ENCODE measurements at regions not wholly inside any gene's neighbourhood (a gene's known extent, or its start where the extent isn't known, plus 50 kb on each side); places are given as distances from the start of the nearest gene placed in this dataset.

DNA sequence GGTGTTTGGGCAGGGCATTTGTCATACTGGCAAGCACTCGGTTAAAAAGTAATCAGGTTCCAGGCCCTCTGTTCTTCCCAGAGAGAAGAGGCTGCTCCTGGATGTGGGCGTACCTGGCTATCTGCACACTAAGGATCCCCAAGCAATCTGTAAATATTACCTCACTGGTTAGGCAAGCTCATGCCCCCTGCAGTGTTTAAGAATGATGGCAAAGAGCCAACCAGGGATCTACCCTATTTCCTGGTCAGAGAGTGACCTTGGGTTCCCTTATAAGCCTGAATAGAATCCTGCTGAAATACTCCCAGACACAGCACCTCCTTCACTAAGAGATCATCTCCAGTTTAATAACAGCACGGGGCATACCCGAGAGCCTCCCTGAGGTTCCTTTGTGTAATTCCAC, 181.2 kb downstream of the PIK3R1 start:
- intact Hi-C loops (cut with micrococcal nuclease; ENCODE audit: unreplicated experiment): loop anchor here (1.0 to 2.0 kb wide), 2 partner anchors 62 to 108 kb away; no protein-coding TSS in a partner anchor
- BruUV-seq (replicated peaks): no TSS peak
- POLR2A ChIA-PET: no interaction called here
- in situ Hi-C loops (cut with HindIII; ENCODE audit: extremely low pct_ligation_motif_present, low pct_unique_long_range_greater_than_20kb): no loop called here
- Histone ChIP-seq H3K27me3 (ENCODE audit: control insufficient read depth in 1 of 2, insufficient read depth in 2 of 2, low read length in 2 of 2) (no peaks in the 10 kb centered on the region), H4K20me1 (ENCODE audit: insufficient read depth, low read length) (no peaks in the 10 kb centered on the region), H3K9ac (ENCODE audit: insufficient read depth, low read depth, low read length) (peak overlapping the region; percentile 28; the same call in 1 of the 2 replicates), H3K4me3 (replicated peaks in 1 of 3; ENCODE audit: insufficient read depth in 1 of 3, low read depth in 2 of 3, low read length in 3 of 3) (peak overlapping the region; percentile 9 to 34 (median 13); a peak in 3 of 6 replicates), H3K79me2 (ENCODE audit: insufficient read depth, low read length) (no peaks in the 10 kb centered on the region), H2AFZ (ENCODE audit: low read length) (no peak overlapping the region), H3K27ac (ENCODE audit: extremely low read length, insufficient read depth, low read length) (peak overlapping the region; percentile 58), H3K4me2 (ENCODE audit: low read depth, low read length) (peak overlapping the region; percentile 67), H3K36me3 (replicated peaks in 1 of 2; ENCODE audit: control insufficient read depth in 1 of 2, insufficient read depth in 2 of 2, low read length in 2 of 2) (no peaks in the 10 kb centered on the region), H3K9me3 (ENCODE audit: low read length) (peaks cover 8% of the 10 kb centered on the region), H3K4me1 (ENCODE audit: insufficient read depth, low read length) (peaks cover 39% of the 10 kb centered on the region)
- CTCF ChIA-PET (ENCODE audit: low intra/inter-chr PET ratio, low total read pairs): no interaction called here
- peak; percentile 93 for DNase-seq (ENCODE audit: low spot score)
- WGBS (ENCODE audit: low lambda C conversion rate): 3% methylated on average over 4 of the region's 4 CpGs
- FAIRE-seq: peak; percentile 92
- peak; percentile 91 for ATAC-seq
- TF ChIP-seq TARDBP (CRISPR knock-in tag; IDR thresholded peaks at IDR 0.05): peak; percentile 49; the same call in 1 of the 2 replicates
- TF ChIP-seq, protein P1, sequence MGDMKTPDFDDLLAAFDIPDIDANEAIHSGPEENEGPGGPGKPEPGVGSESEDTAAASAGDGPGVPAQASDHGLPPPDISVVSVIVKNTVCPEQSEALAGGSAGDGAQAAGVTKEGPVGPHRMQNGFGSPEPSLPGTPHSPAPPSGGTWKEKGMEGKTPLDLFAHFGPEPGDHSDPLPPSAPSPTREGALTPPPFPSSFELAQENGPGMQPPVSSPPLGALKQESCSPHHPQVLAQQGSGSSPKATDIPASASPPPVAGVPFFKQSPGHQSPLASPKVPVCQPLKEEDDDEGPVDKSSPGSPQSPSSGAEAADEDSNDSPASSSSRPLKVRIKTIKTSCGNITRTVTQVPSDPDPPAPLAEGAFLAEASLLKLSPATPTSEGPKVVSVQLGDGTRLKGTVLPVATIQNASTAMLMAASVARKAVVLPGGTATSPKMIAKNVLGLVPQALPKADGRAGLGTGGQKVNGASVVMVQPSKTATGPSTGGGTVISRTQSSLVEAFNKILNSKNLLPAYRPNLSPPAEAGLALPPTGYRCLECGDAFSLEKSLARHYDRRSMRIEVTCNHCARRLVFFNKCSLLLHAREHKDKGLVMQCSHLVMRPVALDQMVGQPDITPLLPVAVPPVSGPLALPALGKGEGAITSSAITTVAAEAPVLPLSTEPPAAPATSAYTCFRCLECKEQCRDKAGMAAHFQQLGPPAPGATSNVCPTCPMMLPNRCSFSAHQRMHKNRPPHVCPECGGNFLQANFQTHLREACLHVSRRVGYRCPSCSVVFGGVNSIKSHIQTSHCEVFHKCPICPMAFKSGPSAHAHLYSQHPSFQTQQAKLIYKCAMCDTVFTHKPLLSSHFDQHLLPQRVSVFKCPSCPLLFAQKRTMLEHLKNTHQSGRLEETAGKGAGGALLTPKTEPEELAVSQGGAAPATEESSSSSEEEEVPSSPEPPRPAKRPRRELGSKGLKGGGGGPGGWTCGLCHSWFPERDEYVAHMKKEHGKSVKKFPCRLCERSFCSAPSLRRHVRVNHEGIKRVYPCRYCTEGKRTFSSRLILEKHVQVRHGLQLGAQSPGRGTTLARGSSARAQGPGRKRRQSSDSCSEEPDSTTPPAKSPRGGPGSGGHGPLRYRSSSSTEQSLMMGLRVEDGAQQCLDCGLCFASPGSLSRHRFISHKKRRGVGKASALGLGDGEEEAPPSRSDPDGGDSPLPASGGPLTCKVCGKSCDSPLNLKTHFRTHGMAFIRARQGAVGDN (CRISPR knock-in tag; IDR thresholded peaks at IDR 0.05): no peak
- TF ChIP-seq ZNF652 (CRISPR knock-in tag; IDR thresholded peaks at IDR 0.05; ENCODE audit: borderline replicate concordance, low read depth): peak; percentile 45; the same call in 1 of the 2 replicates
- TF ChIP-seq TBX2 (CRISPR knock-in tag; IDR thresholded peaks at IDR 0.05; ENCODE audit: borderline replicate concordance): no peak
- TF ChIP-seq, protein P2, sequence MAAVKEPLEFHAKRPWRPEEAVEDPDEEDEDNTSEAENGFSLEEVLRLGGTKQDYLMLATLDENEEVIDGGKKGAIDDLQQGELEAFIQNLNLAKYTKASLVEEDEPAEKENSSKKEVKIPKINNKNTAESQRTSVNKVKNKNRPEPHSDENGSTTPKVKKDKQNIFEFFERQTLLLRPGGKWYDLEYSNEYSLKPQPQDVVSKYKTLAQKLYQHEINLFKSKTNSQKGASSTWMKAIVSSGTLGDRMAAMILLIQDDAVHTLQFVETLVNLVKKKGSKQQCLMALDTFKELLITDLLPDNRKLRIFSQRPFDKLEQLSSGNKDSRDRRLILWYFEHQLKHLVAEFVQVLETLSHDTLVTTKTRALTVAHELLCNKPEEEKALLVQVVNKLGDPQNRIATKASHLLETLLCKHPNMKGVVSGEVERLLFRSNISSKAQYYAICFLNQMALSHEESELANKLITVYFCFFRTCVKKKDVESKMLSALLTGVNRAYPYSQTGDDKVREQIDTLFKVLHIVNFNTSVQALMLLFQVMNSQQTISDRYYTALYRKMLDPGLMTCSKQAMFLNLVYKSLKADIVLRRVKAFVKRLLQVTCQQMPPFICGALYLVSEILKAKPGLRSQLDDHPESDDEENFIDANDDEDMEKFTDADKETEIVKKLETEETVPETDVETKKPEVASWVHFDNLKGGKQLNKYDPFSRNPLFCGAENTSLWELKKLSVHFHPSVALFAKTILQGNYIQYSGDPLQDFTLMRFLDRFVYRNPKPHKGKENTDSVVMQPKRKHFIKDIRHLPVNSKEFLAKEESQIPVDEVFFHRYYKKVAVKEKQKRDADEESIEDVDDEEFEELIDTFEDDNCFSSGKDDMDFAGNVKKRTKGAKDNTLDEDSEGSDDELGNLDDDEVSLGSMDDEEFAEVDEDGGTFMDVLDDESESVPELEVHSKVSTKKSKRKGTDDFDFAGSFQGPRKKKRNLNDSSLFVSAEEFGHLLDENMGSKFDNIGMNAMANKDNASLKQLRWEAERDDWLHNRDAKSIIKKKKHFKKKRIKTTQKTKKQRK (IDR thresholded peaks at IDR 0.05; ENCODE audit: low read length): no peak
- no peak for TF ChIP-seq ZBTB7B (CRISPR knock-in tag; IDR thresholded peaks at IDR 0.05)
- TF ChIP-seq ZNF205 (CRISPR knock-in tag; IDR thresholded peaks at IDR 0.05): no peak
- peak; percentile 47 for TF ChIP-seq ZEB1 (IDR thresholded peaks at IDR 0.05; ENCODE audit: insufficient replicate concordance, low read depth)
- TF ChIP-seq ZNF317 (CRISPR knock-in tag; IDR thresholded peaks at IDR 0.05): 0 out of 2 replicates have a peak, but pooled peaks have one; percentile 26
- TF ChIP-seq ZNF143 (CRISPR knock-in tag; IDR thresholded peaks at IDR 0.05): no peak
- TF ChIP-seq CBX5 (CRISPR knock-in tag; IDR thresholded peaks at IDR 0.05; ENCODE audit: borderline replicate concordance): peak; percentile 33; the same call in 1 of the 2 replicates
- TF ChIP-seq, protein P3, sequence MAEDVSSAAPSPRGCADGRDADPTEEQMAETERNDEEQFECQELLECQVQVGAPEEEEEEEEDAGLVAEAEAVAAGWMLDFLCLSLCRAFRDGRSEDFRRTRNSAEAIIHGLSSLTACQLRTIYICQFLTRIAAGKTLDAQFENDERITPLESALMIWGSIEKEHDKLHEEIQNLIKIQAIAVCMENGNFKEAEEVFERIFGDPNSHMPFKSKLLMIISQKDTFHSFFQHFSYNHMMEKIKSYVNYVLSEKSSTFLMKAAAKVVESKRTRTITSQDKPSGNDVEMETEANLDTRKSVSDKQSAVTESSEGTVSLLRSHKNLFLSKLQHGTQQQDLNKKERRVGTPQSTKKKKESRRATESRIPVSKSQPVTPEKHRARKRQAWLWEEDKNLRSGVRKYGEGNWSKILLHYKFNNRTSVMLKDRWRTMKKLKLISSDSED (CRISPR knock-in tag; IDR thresholded peaks at IDR 0.05): no peak
- TF ChIP-seq ZNF792 (CRISPR knock-in tag; IDR thresholded peaks at IDR 0.05): peak; percentile 65
- TF ChIP-seq, protein P4, sequence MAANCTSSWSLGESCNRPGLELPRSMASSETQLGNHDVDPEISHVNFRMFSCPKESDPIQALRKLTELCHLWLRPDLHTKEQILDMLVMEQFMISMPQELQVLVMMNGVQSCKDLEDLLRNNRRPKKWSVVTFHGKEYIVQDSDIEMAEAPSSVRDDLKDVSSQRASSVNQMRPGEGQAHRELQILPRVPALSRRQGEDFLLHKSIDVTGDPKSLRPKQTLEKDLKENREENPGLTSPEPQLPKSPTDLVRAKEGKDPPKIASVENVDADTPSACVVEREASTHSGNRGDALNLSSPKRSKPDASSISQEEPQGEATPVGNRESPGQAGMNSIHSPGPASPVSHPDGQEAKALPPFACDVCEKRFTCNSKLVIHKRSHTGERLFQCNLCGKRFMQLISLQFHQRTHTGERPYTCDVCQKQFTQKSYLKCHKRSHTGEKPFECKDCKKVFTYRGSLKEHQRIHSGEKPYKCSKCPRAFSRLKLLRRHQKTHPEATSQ (CRISPR knock-in tag; IDR thresholded peaks at IDR 0.05; ENCODE audit: borderline replicate concordance): peak; percentile 27; the same call in 1 of the 2 replicates
- TF ChIP-seq, protein P5, sequence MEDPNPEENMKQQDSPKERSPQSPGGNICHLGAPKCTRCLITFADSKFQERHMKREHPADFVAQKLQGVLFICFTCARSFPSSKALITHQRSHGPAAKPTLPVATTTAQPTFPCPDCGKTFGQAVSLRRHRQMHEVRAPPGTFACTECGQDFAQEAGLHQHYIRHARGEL (CRISPR knock-in tag; IDR thresholded peaks at IDR 0.05): no peak

Data from HepG2 (cell line).